IPS DF 4.7 (cell line): ENCODE measurements at regions not wholly inside any gene's neighbourhood (a gene's known extent, or its start where the extent isn't known, plus 50 kb on each side); places are given as distances from the start of the nearest gene placed in this dataset.
"Not testable (repeated sequence)": the region's sequence is repeated elsewhere in the genome, so short reads cannot be mapped to it uniquely, and the experiment has no call there.

Source experiments
- DNase-seq: peaks from one replicate; pipeline ENCODE4 v3.0.0-alpha.2; 2013; ENCODE audit warnings: low spot score; ENCODE audit errors: extremely low read depth

DNA sequence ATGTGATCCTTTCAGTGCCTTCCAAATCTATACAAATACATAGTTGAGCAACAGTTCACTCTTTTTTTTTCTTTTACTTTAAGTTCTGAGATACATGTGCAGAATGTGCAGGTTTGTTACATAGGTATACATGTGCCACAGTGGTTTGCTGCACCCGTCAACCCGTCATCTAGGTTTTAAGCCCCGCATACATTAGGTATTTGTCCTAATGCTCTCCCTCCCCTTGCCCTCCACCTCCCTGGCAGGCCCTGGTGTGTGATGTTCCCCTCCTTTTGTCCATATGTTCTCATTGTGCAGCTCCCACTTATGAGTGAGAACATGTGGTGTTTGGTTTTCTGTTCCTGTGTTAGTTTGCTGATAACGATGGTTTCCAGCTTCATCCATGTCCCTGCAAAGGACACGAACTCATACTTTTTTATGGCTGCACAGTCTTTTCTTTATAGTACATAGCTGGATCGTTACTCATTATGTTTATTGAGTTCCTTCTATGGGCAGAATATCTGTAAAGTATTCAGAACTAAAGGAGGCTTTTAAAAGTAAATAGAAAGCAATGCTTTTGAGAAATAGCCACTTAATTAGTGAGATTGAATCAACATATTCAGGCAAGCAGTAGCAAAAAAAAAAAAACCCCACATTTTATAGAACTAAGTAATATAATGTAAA is 131.6 kb upstream of the POT1 start:
- DNase-seq, result not testable (repeated sequence)

DNA sequence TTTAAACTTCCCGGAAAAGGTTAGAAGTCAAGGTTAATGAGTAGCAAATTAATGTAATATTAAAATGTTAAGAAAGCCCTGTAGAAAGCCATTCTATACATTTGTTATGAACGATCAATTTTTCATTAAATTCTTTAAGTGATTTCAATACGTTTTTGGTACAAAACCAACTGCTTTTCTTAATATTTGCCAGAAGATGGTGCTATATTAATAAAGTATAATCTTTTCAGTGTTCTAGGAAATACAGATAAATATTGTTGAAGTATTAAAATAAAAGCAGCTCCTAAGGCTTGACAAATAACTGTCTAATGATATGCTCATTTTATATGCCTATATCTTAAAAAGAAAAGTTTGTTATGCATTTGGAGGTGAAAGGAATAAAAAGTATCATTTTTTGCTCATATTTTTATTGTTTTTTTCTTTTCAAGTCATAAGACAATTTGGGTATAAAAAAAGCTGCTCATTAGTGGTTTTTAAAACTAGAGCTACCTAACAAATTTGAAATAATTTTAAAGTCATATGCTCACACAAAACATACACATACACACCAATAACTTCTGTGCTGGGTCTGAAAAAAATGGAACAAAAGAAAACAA is 130.3 kb upstream of the POT1 start:
- DNase-seq, result no peak

DNA sequence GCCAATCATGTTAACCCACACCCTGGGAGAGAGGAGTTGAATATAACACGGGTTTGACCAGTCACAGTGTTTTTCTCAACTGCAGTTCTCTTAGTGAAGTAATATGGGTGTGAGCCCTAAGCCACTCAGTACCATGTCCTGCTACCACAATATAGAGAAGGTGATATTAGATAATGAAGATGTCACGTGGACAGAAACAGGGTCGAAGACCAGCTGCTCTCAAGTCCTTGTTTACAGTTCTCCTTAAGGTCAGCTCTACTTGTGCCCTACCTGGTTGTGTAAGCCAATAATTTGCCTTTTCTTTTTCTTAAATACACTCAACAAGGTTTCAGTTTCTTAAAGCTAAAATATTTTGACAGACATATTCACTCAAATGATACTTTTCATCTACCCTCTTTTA is 128.3 kb upstream of the POT1 start:
- DNase-seq, result no peak

DNA sequence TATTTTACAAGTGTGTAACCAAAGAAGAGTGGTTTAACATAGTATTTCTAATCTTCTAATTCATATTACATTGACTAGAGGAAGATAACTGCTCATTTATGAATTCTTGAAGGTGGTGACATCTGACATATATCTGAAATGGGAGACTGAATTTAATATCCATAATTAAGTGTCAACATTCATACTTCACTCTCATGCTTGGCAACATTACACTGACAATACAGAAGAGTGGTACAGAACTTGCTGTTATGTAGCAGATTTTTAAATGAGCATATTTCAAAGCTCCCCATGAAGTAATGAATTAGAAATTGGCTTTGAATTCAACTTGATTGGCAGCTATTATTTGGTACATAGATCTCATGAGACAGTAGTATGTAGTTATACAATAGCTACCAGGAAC is 125.8 kb upstream of the POT1 start:
- no peak for DNase-seq

DNA sequence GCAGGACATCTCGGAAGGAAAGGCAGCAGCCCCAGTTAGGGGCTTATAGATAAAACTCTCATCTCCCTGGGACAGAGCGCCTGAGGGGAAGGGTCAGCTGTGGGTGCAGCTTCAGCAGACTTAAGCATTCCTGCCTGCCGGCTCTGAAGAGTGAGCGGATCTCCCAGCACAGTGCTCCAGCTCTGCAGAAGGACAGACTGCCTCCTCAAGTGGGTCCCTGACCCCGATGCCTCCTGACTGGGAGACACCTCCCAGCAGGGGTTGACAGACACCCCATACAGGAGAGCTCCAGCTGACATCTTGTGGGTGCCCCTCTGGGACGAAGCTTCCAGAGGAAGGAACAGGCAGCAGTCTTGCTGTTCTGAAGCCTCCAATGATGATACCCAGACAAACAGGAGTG is 117.1 kb upstream of the POT1 start:
- DNase-seq, result no peak

DNA sequence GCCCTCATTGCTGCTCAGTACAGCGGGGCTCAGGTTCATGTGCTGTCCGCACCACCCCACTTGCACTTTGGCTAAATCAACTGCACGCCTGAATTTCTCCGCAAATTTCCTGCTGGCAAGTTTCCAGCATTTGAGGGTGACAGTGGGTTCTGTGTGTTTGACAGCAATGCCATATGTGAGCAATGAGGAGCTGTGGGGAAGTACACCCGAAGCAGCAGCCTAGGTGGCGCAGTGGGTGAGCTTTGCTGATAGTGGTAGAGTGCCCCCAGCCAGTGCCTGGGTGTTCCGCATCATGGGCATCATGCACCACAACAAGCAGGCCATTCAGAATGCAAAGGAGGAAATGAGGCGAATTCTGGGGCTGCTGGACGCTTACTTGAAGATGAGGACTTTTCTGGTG is 103.9 kb upstream of the POT1 start:
- DNase-seq, result no peak

DNA sequence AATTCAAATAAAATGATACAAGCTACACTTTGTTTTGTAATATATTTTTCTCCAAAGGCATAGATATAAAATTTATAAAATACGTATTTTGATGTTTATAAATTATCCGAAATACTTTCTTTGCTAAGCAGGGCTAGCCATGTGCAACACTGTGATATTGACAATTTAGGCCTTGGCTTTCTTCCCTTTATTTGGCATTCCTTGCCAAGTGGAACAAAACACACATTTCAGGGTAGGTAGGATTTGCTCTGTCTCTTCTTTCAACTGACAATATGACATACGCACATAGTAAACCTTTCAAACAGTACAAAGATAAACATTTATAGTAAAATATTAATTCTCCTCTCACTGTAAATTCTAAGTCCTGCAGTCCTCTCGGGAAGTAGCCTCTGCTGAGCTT is 103.3 kb upstream of the POT1 start:
- no peak for DNase-seq

DNA sequence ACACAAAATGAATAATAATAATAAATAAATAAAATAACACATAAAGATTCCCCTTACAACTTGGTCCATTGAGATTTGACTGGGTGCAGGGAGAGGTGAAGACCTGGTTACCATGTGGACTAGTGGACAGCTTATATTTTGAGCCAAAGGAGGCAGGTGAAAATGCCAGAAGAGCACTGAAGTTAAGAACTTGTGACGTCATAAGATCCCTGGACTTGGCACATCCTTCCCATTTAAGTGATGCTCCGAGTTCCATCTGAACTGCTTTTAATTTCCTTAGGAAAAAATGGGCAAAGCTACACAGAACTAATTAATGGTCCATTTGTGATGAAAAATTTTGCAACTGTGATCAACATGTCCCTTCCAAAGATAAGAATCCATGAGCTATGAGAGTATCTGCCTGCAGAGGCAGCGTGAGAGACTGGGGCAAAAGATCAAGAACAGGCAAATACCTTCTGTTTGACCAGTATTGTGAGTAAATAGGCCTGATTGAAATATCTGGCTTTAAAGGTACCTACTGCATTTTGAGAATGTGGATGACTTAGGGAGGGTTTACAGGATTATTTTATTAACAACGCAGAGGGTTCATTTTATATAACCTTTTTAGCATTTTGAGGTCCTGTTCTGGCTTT is 101.2 kb upstream of the POT1 start:
- DNase-seq, result no peak

DNA sequence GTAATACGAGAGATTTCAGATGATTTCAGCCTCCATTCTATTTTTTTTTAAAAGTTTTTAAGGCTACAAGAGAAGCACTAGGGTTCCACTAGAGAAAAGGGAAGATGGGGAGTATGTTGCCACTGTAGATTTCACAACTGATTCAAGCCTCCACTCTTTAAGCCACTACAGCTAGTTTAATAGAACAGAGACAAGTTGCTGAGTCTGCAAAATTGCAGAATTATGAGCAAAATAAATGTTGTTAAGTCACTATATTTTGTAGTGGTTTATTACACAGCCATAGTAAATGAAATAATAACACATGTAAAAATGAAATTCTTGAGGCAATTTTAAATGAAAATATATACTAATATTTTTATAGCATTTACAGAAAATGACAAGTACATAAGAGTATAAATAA is 96.0 kb upstream of the POT1 start:
- DNase-seq, result no peak

DNA sequence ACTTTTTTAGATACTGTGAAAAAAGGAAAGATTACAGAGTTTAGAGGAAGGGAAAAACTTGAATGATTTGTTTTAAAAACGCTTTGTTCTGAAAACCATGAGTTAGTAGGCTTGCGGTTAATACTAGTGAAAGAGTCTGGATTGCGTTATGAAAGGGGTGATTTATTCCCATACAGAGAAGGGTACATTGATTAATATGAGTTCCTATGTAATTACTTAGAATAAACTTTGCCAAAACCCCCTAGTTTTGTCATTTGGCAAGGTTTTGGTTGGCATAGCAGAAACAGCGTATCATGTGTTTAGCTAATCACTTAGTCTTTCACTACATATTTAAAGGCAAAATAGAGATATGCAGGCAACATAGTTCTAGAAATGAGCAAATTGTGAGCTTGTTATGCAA is 91.2 kb upstream of the POT1 start:
- no peak for DNase-seq

DNA sequence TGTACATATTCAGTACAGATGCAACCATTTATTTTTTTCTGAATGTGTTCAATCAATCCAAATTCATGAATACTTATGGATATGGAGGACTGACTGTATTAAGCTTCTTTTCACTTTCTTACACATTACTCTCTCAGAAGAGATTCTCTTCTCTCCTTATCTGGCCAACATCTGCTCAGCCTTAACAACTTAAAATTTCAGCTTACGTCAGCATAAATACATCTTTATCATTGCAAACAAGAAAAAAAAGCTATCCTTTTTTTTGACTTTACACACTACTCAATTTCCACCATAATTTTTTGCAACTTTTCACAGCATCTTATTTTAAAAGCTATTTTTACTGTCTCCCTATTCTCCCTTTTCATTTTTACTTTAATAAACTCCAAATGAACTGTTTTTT is 80.9 kb upstream of the POT1 start:
- no peak for DNase-seq

DNA sequence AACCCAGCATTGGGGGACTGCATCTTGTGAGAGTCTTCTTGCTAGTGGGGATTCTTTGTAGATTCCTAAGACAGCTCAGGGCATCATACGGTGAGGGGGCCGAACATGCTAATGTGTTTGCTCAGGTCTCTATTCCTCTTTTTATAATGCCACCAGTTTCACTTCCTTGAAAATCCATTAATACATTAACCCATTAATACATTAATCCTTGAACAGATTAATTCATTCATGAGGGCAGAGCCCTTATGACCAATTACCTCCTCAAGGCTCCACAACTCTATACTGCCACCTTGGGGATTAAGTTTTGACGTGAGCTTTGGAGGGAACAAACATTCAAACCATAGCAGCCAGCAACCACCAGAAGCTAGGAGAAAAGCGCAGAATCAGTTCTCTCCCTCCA is 67.2 kb upstream of the POT1 start:
- DNase-seq, result peak; percentile 7

DNA sequence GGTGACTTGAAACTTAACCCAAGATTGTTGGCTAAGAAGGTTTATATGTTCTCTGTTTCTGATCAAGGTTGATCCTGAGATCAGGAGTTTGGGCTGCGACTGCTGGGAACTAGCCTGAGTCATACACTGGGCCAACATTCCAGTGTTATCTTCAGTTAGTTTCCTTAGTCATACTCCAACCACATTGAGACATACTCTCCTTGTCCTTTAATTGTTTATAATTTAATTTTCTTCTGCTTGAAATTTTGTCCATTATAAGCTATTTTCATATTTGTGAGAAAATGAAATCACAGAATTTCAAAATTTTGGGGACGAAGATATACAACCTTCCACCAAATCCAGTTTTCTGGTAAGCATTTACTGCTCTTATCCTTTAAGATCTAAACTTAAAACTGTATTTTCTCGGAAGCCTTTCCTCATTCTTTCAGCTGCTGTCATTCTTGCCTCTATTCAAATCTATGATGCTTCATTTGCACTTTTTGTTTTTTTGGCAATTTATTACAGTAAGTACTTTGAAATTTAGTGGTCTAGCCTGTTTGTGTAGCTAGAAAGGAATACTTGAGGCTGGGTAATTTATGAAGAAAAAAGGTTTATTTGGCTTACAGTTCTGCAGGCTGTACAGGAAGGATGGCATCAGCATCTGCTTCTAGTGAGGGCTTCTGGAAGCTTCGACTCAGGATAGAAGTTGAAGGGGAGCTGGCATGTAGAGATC is 63.4 kb upstream of the POT1 start:
- DNase-seq, result no peak

DNA sequence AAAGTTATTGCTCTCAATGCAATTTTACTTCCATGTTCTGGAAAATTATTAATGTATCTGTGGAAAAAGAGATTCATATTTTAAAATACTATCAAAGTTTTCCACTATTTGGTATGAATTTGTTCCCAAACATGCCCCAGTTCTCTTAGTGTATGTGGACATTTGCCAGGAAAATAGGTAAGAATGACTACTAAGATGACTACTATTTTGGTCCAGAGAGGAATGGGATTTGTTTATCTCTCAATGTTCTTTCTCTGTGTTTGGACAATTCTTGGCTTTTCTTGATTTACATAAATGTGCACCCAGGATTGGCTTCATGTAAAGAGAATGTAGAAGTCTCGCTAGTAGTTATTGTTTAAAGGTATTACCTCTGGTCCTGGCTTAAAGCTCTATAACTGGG is 60.3 kb upstream of the POT1 start:
- no peak for DNase-seq
